ENCODE measurements at regions not wholly inside any gene's neighbourhood (a gene's known extent, or its start where the extent isn't known, plus 50 kb on each side); places are given as distances from the start of the nearest gene placed in this dataset.

- ATAC-seq (no peak), DNase-seq (no peak)
- intact Hi-C loops (cut with DNase I): no loop called here
- H3K4me3 ChIP-seq: no peak overlapping the region
- no peaks in the 10 kb centered on the region for H3K9me3 ChIP-seq
- no peaks in the 10 kb centered on the region for H3K36me3 ChIP-seq
- no peak overlapping the region for H3K27ac ChIP-seq
- WGBS, 2 donors: 55 to 59% methylated on average over 1 of the region's 1 CpG
- H3K27me3 ChIP-seq: no peaks in the 10 kb centered on the region
- TF ChIP-seq, protein P1, sequence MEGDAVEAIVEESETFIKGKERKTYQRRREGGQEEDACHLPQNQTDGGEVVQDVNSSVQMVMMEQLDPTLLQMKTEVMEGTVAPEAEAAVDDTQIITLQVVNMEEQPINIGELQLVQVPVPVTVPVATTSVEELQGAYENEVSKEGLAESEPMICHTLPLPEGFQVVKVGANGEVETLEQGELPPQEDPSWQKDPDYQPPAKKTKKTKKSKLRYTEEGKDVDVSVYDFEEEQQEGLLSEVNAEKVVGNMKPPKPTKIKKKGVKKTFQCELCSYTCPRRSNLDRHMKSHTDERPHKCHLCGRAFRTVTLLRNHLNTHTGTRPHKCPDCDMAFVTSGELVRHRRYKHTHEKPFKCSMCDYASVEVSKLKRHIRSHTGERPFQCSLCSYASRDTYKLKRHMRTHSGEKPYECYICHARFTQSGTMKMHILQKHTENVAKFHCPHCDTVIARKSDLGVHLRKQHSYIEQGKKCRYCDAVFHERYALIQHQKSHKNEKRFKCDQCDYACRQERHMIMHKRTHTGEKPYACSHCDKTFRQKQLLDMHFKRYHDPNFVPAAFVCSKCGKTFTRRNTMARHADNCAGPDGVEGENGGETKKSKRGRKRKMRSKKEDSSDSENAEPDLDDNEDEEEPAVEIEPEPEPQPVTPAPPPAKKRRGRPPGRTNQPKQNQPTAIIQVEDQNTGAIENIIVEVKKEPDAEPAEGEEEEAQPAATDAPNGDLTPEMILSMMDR (IDR thresholded peaks at IDR 0.05): no peak
- H3K4me1 ChIP-seq: no peaks in the 10 kb centered on the region
Measured at GRCh38 chr3:180352261-180352660, 249.7 kb upstream of the TTC14 start.

- no peaks in the 10 kb centered on the region for H3K9me3 ChIP-seq
- H3K36me3 ChIP-seq: no peaks in the 10 kb centered on the region
- DNase-seq (no peak), ATAC-seq (no peak)
- intact Hi-C loops (cut with DNase I): no loop called here
- no peaks in the 10 kb centered on the region for H3K27me3 ChIP-seq
- no peak overlapping the region for H3K4me3 ChIP-seq
- TF ChIP-seq, protein P1 (IDR thresholded peaks at IDR 0.05): no peak
- no peaks in the 10 kb centered on the region for H3K4me1 ChIP-seq
- 66 to 72% methylated on average over 8 of the region's 8 CpGs for WGBS, 2 donors
- no peak overlapping the region for H3K27ac ChIP-seq
Measured at GRCh38 chr3:180354214-180354613, 247.7 kb upstream of the TTC14 start.

- DNase-seq (no peak), ATAC-seq (no peak)
- H3K27me3 ChIP-seq: no peaks in the 10 kb centered on the region
- H3K9me3 ChIP-seq: peaks cover 0 to 8% (median 0%) of the 10 kb centered on the region in 11 donors
- H3K36me3 ChIP-seq: no peaks in the 10 kb centered on the region
- no peak overlapping the region for H3K4me3 ChIP-seq
- H3K27ac ChIP-seq: no peak overlapping the region
- intact Hi-C loops (cut with DNase I): no loop called here
- TF ChIP-seq, protein P1 (IDR thresholded peaks at IDR 0.05): no peak
- H3K4me1 ChIP-seq: no peaks in the 10 kb centered on the region
Measured at GRCh38 chr3:180358179-180358578, 243.8 kb upstream of the TTC14 start.

- Histone ChIP-seq H3K27ac (no peak overlapping the region), H3K27me3 (no peaks in the 10 kb centered on the region), H3K9me3 (peaks cover 0 to 8% (median 0%) of the 10 kb centered on the region in 11 donors), H3K36me3 (no peaks in the 10 kb centered on the region), H3K4me1 (no peaks in the 10 kb centered on the region), H3K4me3 (no peak overlapping the region)
- 75 to 86% methylated on average over 4 of the region's 4 CpGs for WGBS, 2 donors
- TF ChIP-seq, protein P1 (IDR thresholded peaks at IDR 0.05): no peak
- DNase-seq (no peak), ATAC-seq (no peak)
- intact Hi-C loops (cut with DNase I): no loop called here
Measured at GRCh38 chr3:180359061-180359952, 242.7 kb upstream of the TTC14 start.

Measured in heart right ventricle (tissue), 16 donors.